ENCODE measurements at regions not wholly inside any gene's neighbourhood (a gene's known extent, or its start where the extent isn't known, plus 50 kb on each side); places are given as distances from the start of the nearest gene placed in this dataset.

- peak; percentile 35 for DNase-seq
Measured at GRCh38 chr1:59007820-59008598, 224.2 kb upstream of the JUN start.

- DNase-seq: no peak
Measured at GRCh38 chr1:59008599-59009347, 224.9 kb upstream of the JUN start.

GRCh38 chr1:59011663-59012062 is 227.8 kb upstream of the JUN start:
- DNase-seq: no peak

- no peak for DNase-seq
Measured at GRCh38 chr1:59012378-59012777, 228.5 kb upstream of the JUN start.

GRCh38 chr1:59013276-59013927 is 229.6 kb upstream of the JUN start:
- DNase-seq: peak; percentile 10

GRCh38 chr1:59013928-59014279 is 230.1 kb upstream of the JUN start:
- no peak for DNase-seq

GRCh38 chr1:59014827-59015226 is 231.0 kb upstream of the JUN start:
- DNase-seq: no peak

GRCh38 chr1:59015708-59016107 is 231.9 kb upstream of the JUN start:
- no peak for DNase-seq

GRCh38 chr1:59016390-59016789 is 232.5 kb upstream of the JUN start:
- no peak for DNase-seq

GRCh38 chr1:59017501-59018231 is 233.8 kb upstream of the JUN start:
- DNase-seq: peak; percentile 38

GRCh38 chr1:59018446-59018845 is 234.6 kb upstream of the JUN start:
- no peak for DNase-seq

GRCh38 chr1:59018860-59019259 is 235.0 kb upstream of the JUN start:
- DNase-seq: no peak

- peak; percentile 92 for DNase-seq
Measured at GRCh38 chr1:59020151-59020997, 236.5 kb upstream of the JUN start.

- DNase-seq: no peak
Measured at GRCh38 chr1:59022199-59022598, 238.4 kb upstream of the JUN start.

GRCh38 chr1:59022799-59023198 is 239.0 kb upstream of the JUN start:
- DNase-seq: no peak

GRCh38 chr1:59025201-59025600 is 241.4 kb upstream of the JUN start:
- DNase-seq: peak; percentile 39

GRCh38 chr1:59025898-59026426 is 242.1 kb upstream of the JUN start:
- no peak for DNase-seq

GRCh38 chr1:59026472-59026948 is 242.7 kb upstream of the JUN start:
- no peak for DNase-seq

GRCh38 chr1:59027177-59027576 is 243.3 kb upstream of the JUN start:
- DNase-seq: no peak

GRCh38 chr1:59028048-59028447 is 244.2 kb upstream of the JUN start:
- DNase-seq: no peak

GRCh38 chr1:59029411-59030167 is 245.7 kb upstream of the JUN start:
- DNase-seq: no peak
